Right ventricle myocardium inferior (tissue), 1 donor: ENCODE measurements at regions not wholly inside any gene's neighbourhood (a gene's known extent, or its start where the extent isn't known, plus 50 kb on each side); places are given as distances from the start of the nearest gene placed in this dataset.
"Not testable (repeated sequence)": the region's sequence is repeated elsewhere in the genome, so short reads cannot be mapped to it uniquely, and the experiment has no call there.

Source experiments
- ATAC-seq: fragments of 200-7000 bp; cut with Tn5 transposase; one replicate; pipeline ENCODE4 v1.9.1; 2020; ENCODE audit warnings: mild to moderate bottlenecking, moderate library complexity
- DNase-seq: peaks from one replicate; pipeline ENCODE4 v3.0.0; 2021; ENCODE audit errors: missing footprints
- intact Hi-C: fragments of 100-400 bp; cut with DNase I; formaldehyde crosslinking; loops from one replicate; pipeline ENCODE4 v1.11.0; 2022
- donor health status: DM: no; HTN: yes; CAD: no; lungs with severe emphysema.

DNA sequence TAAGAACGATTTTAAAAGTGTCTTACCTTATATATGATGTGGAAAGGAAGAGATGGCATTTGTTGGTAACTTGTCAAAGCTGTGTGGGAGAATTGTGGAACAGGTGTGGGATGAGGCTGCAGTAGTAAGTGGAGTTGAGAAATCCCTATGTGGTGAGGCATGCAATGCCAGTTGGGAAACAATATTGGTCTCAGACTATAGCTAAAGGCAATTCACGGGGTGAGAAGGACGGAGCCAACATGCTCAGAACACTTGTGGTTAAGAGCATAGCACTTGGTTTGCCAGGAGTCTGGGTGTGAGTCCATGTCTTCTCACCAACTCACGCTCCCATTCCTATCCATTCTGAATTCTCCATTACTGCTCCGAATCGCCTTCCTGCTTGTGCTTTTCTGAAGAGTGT lies 615.6 kb upstream of the ADAMTS9 start:
- DNase-seq (no peak), ATAC-seq (no peak)
- intact Hi-C loops, result no loop called here

GRCh38 chr3:65291448-65292125 lies 603.8 kb upstream of the ADAMTS9 start:
- intact Hi-C loops, result no loop called here
- no peak for DNase-seq
- ATAC-seq, result no peak

GRCh38 chr3:65288776-65289175 lies 601.0 kb upstream of the ADAMTS9 start:
- DNase-seq (no peak), ATAC-seq (no peak)
- intact Hi-C loops, result no loop called here

DNA sequence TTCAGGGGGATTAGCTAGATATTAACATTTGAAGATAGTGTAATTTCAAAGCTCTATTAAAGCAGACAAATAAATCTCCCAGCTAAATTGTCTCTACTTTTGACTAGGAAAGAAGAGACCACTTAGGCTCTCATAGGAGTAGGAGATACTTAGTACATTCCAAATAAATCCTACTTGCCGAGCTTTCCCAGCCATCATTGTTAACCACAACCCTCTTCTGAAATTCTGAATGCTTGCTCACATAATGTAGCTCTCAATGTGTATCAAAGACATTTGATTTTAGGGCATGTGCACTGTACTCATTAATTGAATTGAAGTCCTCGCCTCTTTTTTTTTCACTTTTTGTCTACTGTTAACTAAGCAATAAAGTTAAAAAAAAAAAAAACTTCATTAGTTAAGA lies 598.2 kb upstream of the ADAMTS9 start:
- DNase-seq (no peak), ATAC-seq (no peak)
- intact Hi-C loops, result no loop called here

GRCh38 chr3:65284961-65285360 lies 597.2 kb upstream of the ADAMTS9 start:
- DNase-seq (no peak), ATAC-seq (no peak)
- intact Hi-C loops, result no loop called here

GRCh38 chr3:65284546-65284945 lies 596.7 kb upstream of the ADAMTS9 start:
- ATAC-seq, result no peak
- no peak for DNase-seq
- intact Hi-C loops, result no loop called here

- no peak for ATAC-seq
- intact Hi-C loops, result no loop called here
- no peak for DNase-seq
Observed at GRCh38 chr3:65279225-65279782, 591.5 kb upstream of the ADAMTS9 start.

- no peak for DNase-seq
- intact Hi-C loops, result no loop called here
- no peak for ATAC-seq
Observed at GRCh38 chr3:65277798-65278197, 590.0 kb upstream of the ADAMTS9 start.

- ATAC-seq (no peak), DNase-seq (no peak)
- intact Hi-C loops, result no loop called here
Observed at GRCh38 chr3:65276551-65276950, 588.8 kb upstream of the ADAMTS9 start.

DNA sequence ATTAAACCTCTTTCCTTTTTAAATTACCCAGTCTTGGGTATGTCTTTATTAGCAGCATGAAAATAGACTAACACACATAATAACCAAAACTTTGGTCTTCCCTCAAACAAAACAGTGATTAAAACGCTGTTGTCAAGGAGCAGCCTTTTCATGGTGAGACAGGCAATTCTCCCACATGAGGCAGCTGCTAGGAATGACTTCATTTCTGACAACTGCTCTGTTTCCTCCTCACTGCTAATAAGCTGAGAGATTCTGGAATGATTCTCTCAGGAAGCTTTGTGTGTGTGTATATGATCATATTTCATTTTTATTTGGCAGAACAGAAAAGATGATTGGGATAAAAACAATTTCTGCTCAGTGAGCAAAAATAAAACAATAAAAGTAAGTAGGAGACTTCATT lies 580.6 kb upstream of the ADAMTS9 start:
- intact Hi-C loops, result no loop called here
- DNase-seq, result no peak
- no peak for ATAC-seq

GRCh38 chr3:65265942-65266590 lies 578.3 kb upstream of the ADAMTS9 start:
- intact Hi-C loops, result no loop called here
- DNase-seq (no peak), ATAC-seq (no peak)

DNA sequence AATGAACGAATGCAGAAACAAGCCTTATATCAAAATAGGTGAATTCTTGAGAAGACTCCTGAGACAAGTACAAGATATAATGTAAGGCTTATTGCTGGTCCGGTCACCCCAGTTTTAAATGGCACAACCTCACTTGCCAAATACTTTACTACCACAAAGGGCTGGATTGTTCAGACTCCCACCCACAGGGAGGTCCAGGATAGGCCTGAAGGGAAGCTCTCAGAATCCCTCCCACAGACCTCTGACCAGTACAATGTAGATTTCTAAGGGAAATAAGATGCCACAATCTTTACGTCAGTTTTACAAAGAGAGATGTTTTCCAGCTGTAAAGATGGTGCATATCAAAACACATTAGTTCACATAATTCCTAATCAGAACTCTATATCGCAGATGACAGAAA lies 577.7 kb upstream of the ADAMTS9 start:
- no peak for ATAC-seq
- DNase-seq, result no peak
- intact Hi-C loops, result no loop called here

- ATAC-seq, result no peak
- no peak for DNase-seq
- intact Hi-C loops, result no loop called here
Observed at GRCh38 chr3:65262548-65262947, 574.7 kb upstream of the ADAMTS9 start.

DNA sequence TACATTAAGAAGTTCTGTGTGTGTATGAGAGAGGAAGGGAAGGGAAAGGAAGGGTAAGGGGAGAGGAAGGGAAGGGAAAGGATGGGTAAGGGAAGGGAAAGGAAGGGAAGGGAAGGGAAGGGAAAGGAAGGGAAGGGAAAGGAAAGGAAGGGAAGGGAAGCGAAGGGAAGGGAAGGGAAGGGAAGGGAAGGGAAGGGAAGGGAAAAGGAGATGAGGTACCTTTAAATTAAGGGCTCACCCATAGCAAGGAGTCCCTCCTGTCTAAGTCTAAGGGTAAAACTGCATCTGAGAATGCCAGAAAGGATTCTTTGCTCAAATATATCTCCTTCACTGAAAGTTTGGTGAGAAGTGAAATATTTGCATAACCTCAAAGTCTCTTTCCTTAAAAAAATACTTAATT lies 572.1 kb upstream of the ADAMTS9 start:
- ATAC-seq (no peak), DNase-seq (no peak)
- intact Hi-C loops, result no loop called here

DNA sequence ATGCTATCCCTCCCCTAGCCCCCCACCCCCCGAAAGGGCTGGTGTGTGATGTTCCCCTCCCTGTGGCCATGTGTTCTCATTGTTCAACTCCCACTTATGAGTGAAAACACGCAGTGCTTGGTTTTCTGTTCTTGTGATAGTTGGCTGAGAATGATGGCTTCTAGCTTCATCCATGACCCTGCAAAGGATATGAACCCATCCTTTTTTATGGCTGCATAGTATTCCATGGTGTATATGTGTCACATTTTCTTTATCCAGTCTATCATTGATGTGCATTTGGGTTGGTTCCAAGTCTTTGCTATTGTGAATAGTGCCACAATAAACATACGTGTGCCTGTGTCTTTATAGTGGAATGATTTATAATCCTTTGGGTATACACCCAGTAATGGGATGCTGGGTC lies 565.1 kb upstream of the ADAMTS9 start:
- ATAC-seq, intact Hi-C loops, DNase-seq: not testable (repeated sequence)

GRCh38 chr3:65252266-65252665 lies 564.5 kb upstream of the ADAMTS9 start:
- DNase-seq (no peak), ATAC-seq (no peak)
- intact Hi-C loops, result no loop called here

DNA sequence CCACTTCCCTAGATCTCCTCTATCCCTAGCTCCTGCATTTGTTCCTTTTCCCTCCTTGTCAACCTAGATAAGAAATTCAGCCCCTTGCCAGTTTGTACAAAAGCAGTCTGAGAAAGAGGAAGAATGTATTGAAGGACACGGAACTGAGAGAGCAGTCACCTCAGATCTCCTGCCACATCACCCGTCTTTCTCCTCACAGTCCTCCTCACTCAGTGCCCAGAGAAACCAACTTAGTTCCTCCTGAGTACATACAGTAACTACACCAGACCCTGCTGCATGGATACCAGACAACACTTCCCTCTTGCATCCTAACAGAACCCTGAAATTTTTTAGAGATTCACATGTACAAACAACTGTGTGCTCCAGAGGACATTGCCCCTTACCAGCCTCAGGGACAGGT lies 563.6 kb upstream of the ADAMTS9 start:
- no peak for DNase-seq
- intact Hi-C loops, result no loop called here
- no peak for ATAC-seq

- intact Hi-C loops, result loop anchor here (10.0 kb wide), 1 partner anchor 562 kb away; the partner anchor contains the start of gene ADAMTS9
- no peak for ATAC-seq
- DNase-seq, result no peak
Observed at GRCh38 chr3:65246561-65246960, 558.8 kb upstream of the ADAMTS9 start.

DNA sequence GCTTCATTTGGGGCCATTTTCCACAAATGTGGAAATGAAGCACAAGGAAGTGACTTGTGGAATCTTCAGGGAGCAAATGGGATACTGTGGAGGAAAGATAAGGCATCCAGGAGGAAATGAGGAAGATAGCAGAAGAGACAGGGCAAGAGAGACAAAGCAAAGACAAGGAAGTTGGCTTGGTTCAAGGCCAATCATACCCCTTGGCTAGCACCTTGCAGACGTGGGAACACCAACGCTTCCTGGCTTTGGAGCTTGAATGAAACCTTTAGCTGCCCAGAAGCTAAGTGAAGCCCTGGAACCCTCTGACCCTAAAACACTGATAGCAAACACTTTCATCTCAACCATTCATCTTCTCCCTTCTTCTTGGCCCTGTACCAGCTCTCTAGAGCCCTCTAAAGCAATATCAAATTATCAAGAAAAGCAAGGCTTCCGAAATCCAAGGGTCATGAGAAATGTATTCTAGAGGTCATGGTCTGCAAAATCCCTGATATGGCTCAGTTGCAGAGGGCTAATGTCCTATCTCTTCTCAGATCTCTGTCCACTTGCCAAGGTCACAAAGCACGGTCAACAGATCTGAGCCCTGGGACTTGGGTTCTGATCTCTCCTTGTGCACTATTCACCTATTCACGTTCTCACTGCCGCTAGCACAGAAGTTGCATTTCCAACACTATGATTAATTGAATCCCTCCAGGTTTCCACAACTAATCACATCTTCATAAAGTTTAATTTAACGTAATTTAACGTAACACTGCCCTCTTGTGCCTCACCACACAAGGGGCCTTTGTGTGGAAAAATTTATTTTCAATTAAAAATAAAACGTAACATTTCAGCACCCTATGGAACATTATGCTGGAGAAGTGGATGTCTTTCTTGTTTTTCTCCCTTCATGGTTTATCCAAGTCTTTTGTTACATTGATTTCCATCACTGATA lies 557.6 kb upstream of the ADAMTS9 start:
- ATAC-seq, result no peak
- intact Hi-C loops, result loop anchor here (10.0 kb wide), 1 partner anchor 561 kb away; the partner anchor contains the start of gene ADAMTS9
- DNase-seq, result no peak
